ENCODE measurements at regions not wholly inside any gene's neighbourhood (a gene's known extent, or its start where the extent isn't known, plus 50 kb on each side); places are given as distances from the start of the nearest gene placed in this dataset.

DNA sequence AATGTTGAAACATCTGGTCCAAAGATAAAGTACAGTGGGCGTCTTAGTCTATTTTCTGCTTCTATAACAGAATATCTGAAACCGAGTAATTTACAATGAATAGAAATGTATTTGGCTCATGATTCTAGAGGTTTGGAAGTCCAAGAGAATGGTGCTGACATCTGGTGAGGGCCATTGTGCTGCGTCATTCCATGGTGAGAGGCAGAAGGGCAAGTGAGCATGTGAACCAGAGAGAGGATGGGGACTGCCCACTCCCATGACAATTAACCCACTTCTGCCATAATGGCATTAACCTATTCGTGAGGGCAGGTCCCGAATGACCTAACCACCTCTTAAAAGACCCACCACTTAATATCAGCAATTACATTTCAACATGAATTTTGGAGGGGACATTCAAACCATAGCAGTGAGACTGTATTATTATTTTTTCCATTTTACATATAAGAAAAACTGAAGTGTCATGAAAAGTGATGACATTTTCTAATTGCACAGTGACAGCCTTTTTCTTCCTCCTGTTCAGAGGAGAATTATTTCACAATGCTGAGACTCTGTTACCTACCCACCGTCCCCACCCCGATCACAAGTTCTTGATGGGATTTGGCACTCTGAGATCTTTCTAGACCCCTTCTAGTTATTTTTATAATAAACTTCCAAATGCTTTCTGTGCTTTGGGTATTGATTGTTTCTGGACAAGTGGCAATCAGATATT lies 238.8 kb downstream of the RPLP1 start:
- H2BK120ac ChIP-seq (ENCODE audit: low read depth, low read length): no peak overlapping the region
- H3K23ac ChIP-seq (ENCODE audit: low read length in 2 of 2): no peak overlapping the region
- WGBS: 69% methylated on average over 5 of the region's 7 CpGs
- H2BK5ac ChIP-seq (ENCODE audit: low read depth, low read length, poor library complexity, severe bottlenecking): no peak overlapping the region
- H3K36me3 ChIP-seq (ENCODE audit: control insufficient read depth in 1 of 2, insufficient read depth in 2 of 2, low read depth in 1 of 2, low read length in 2 of 2): no peaks in the 10 kb centered on the region
- H3K14ac ChIP-seq (ENCODE audit: low read length in 2 of 2): no peak overlapping the region
- no peak overlapping the region for H3K4me3 ChIP-seq (ENCODE audit: insufficient read depth in 1 of 2, low read depth in 1 of 2, low read length in 2 of 2)
- H4K91ac ChIP-seq (ENCODE audit: low read length): no peak overlapping the region
- H2BK12ac ChIP-seq (ENCODE audit: low read length in 2 of 2): no peak overlapping the region
- H2BK15ac ChIP-seq (ENCODE audit: low read depth, poor library complexity, severe bottlenecking): no peak overlapping the region
- no peak overlapping the region for H2AK5ac ChIP-seq (ENCODE audit: low read length, severe bottlenecking)
- no peak overlapping the region for H3K18ac ChIP-seq (ENCODE audit: low read depth in 1 of 2, low read length in 2 of 2)
- no peak for DNase-seq
- peaks cover 44 to 47% of the 10 kb centered on the region in 2 experiments for H3K27me3 ChIP-seq (ENCODE audit: control insufficient read depth in 1 of 2, insufficient read depth in 1 of 2, low read length in 2 of 2)
- no peaks in the 10 kb centered on the region for H3K4me1 ChIP-seq (ENCODE audit: control insufficient read depth, insufficient read depth, low read depth, low read length)
- H3K4ac ChIP-seq (ENCODE audit: low read depth in 1 of 2, low read length in 2 of 2): no peak overlapping the region
- no peaks in the 10 kb centered on the region for H3K79me1 ChIP-seq (replicated peaks; ENCODE audit: low read length, poor library complexity, severe bottlenecking)
- no peak overlapping the region for H3K9ac ChIP-seq (ENCODE audit: low read length)
- H3K9me3 ChIP-seq (ENCODE audit: control insufficient read depth, low read length): peaks cover 44% of the 10 kb centered on the region
- no peak overlapping the region for H3K27ac ChIP-seq (ENCODE audit: low read length, poor library complexity, severe bottlenecking)
- H4K8ac ChIP-seq (ENCODE audit: low read length): no peak overlapping the region
- H2AFZ ChIP-seq (ENCODE audit: low read depth, low read length): no peak overlapping the region
- H3K4me2 ChIP-seq (ENCODE audit: low read length, poor library complexity, severe bottlenecking): no peak overlapping the region

DNA sequence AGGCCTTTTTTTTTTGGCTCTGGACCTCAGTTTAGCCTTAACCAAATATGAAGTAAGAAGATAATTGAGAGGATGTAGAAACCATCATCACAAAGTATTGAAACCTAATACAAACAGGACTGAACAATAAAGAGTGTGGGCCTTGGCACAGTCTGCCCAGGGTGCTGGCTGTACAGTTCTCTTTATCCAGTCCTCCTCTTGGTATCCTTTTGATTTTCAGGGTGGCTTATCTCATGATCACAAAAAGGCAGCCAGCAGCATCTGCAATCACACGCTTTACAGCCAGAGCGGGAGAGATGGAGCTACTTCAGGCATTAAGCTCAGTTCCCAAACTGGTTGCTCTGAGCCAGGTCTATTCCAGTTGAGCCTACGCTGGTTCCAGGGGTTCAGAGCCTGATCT lies 239.7 kb downstream of the RPLP1 start:
- H3K18ac ChIP-seq (ENCODE audit: low read depth in 1 of 2, low read length in 2 of 2): no peak overlapping the region
- H2BK5ac ChIP-seq (ENCODE audit: low read depth, low read length, poor library complexity, severe bottlenecking): no peak overlapping the region
- no peak overlapping the region for H3K23ac ChIP-seq (ENCODE audit: low read length in 2 of 2)

DNA sequence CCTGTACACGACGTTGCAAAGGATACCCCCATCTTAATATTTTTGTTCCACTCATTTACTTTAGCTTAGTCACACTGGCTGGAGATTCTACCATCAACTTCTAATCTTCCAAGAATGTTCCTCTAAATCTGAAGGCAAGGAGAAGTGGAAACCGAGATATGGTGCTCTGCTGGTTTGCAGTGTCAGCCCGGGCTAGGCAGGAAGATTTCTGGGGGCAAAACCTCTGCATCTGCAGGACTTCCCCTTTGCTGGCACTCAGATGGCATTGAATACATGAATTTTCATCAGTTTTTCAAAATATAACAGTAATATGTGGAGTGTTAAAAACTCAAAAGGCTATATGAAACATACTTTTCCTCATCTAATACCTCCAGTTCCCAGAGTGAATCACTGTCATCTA lies 240.4 kb downstream of the RPLP1 start:
- H4K91ac ChIP-seq (ENCODE audit: low read length): no peak overlapping the region
- peaks cover 30% of the 10 kb centered on the region for H3K9me3 ChIP-seq (ENCODE audit: control insufficient read depth, low read length)
- no peak overlapping the region for H2BK120ac ChIP-seq (ENCODE audit: low read depth, low read length)
- H4K8ac ChIP-seq (ENCODE audit: low read length): no peak overlapping the region
- H3K14ac ChIP-seq (ENCODE audit: low read length in 2 of 2): no peak overlapping the region
- no peak overlapping the region for H2BK5ac ChIP-seq (ENCODE audit: low read depth, low read length, poor library complexity, severe bottlenecking)
- no peak overlapping the region for H3K27ac ChIP-seq (ENCODE audit: low read length, poor library complexity, severe bottlenecking)
- H2BK15ac ChIP-seq (ENCODE audit: low read depth, poor library complexity, severe bottlenecking): no peak overlapping the region
- H3K4me2 ChIP-seq (ENCODE audit: low read length, poor library complexity, severe bottlenecking): no peak overlapping the region
- H2AFZ ChIP-seq (ENCODE audit: low read depth, low read length): no peak overlapping the region
- H3K4me1 ChIP-seq (ENCODE audit: control insufficient read depth, insufficient read depth, low read depth, low read length): no peaks in the 10 kb centered on the region
- no peak overlapping the region for H2AK5ac ChIP-seq (ENCODE audit: low read length, severe bottlenecking)
- H3K9ac ChIP-seq (ENCODE audit: low read length): no peak overlapping the region
- peaks cover 55 to 59% of the 10 kb centered on the region in 2 experiments for H3K27me3 ChIP-seq (ENCODE audit: control insufficient read depth in 1 of 2, insufficient read depth in 1 of 2, low read length in 2 of 2)
- whole genome bisulfite sequencing: 80% methylated on average over 4 of the region's 4 CpGs
- H2BK12ac ChIP-seq (ENCODE audit: low read length in 2 of 2): no peak overlapping the region
- H3K36me3 ChIP-seq (ENCODE audit: control insufficient read depth in 1 of 2, insufficient read depth in 2 of 2, low read depth in 1 of 2, low read length in 2 of 2): no peaks in the 10 kb centered on the region
- H3K23ac ChIP-seq (ENCODE audit: low read length in 2 of 2): no peak overlapping the region
- H3K4me3 ChIP-seq (ENCODE audit: insufficient read depth in 1 of 2, low read depth in 1 of 2, low read length in 2 of 2): no peak overlapping the region
- H3K4ac ChIP-seq (ENCODE audit: low read depth in 1 of 2, low read length in 2 of 2): no peak overlapping the region
- no peak for DNase-seq
- H3K79me1 ChIP-seq (replicated peaks; ENCODE audit: low read length, poor library complexity, severe bottlenecking): no peaks in the 10 kb centered on the region
- H3K18ac ChIP-seq (ENCODE audit: low read depth in 1 of 2, low read length in 2 of 2): no peak overlapping the region

More for the DNA sequence above, 239.7 kb downstream of the RPLP1 start:
- Histone ChIP-seq H3K9me3 (ENCODE audit: control insufficient read depth, low read length) (peaks cover 37% of the 10 kb centered on the region), H3K79me1 (replicated peaks; ENCODE audit: low read length, poor library complexity, severe bottlenecking) (no peaks in the 10 kb centered on the region), H3K14ac (ENCODE audit: low read length in 2 of 2) (no peak overlapping the region), H4K8ac (ENCODE audit: low read length) (no peak overlapping the region), H2AFZ (ENCODE audit: low read depth, low read length) (no peak overlapping the region), H2BK120ac (ENCODE audit: low read depth, low read length) (no peak overlapping the region), H3K27me3 (ENCODE audit: control insufficient read depth in 1 of 2, insufficient read depth in 1 of 2, low read length in 2 of 2) (peaks cover 48 to 52% of the 10 kb centered on the region in 2 experiments), H2BK15ac (ENCODE audit: low read depth, poor library complexity, severe bottlenecking) (no peak overlapping the region), H4K91ac (ENCODE audit: low read length) (no peak overlapping the region), H3K4ac (ENCODE audit: low read depth in 1 of 2, low read length in 2 of 2) (no peak overlapping the region), H2AK5ac (ENCODE audit: low read length, severe bottlenecking) (no peak overlapping the region), H3K4me3 (ENCODE audit: insufficient read depth in 1 of 2, low read depth in 1 of 2, low read length in 2 of 2) (no peak overlapping the region), H2BK12ac (ENCODE audit: low read length in 2 of 2) (no peak overlapping the region), H3K27ac (ENCODE audit: low read length, poor library complexity, severe bottlenecking) (no peak overlapping the region), H3K4me2 (ENCODE audit: low read length, poor library complexity, severe bottlenecking) (no peak overlapping the region), H3K36me3 (ENCODE audit: control insufficient read depth in 1 of 2, insufficient read depth in 2 of 2, low read depth in 1 of 2, low read length in 2 of 2) (no peaks in the 10 kb centered on the region), H3K9ac (ENCODE audit: low read length) (no peak overlapping the region), H3K4me1 (ENCODE audit: control insufficient read depth, insufficient read depth, low read depth, low read length) (no peaks in the 10 kb centered on the region)
- WGBS: 71% methylated on average over 3 of the region's 3 CpGs
- DNase-seq: no peak

DNA sequence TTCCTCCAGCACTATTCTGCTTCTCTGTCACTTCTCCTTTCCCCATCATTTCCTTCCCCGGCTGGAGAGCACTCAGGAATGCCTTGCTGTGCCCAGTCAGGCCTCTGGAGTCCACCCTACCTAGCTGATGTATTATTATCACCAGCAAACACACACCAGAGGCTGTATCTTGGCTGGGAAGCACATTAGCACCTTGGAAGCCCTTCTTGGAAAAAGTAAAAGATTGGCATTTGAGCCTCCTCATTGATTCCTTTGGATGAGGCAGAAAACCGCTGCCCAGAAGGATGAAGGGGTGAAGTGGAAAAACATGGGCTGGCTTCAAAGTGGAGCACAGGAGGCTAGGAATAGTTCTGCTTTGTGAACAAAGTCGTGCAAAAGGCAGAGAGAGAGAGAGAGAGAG lies 244.3 kb downstream of the RPLP1 start:
- H2BK5ac ChIP-seq (ENCODE audit: low read depth, low read length, poor library complexity, severe bottlenecking): no peak overlapping the region
- H2BK12ac ChIP-seq (ENCODE audit: low read length in 2 of 2): no peak overlapping the region
- no peak overlapping the region for H3K4me3 ChIP-seq (ENCODE audit: insufficient read depth in 1 of 2, low read depth in 1 of 2, low read length in 2 of 2)
- no peak overlapping the region for H4K91ac ChIP-seq (ENCODE audit: low read length)
- no peak overlapping the region for H2AFZ ChIP-seq (ENCODE audit: low read depth, low read length)
- no peak overlapping the region for H3K18ac ChIP-seq (ENCODE audit: low read depth in 1 of 2, low read length in 2 of 2)
- no peak overlapping the region for H2AK5ac ChIP-seq (ENCODE audit: low read length, severe bottlenecking)
- H3K4me1 ChIP-seq (ENCODE audit: control insufficient read depth, insufficient read depth, low read depth, low read length): no peaks in the 10 kb centered on the region
- DNase-seq: no peak
- no peak overlapping the region for H4K8ac ChIP-seq (ENCODE audit: low read length)
- H3K9me3 ChIP-seq (ENCODE audit: control insufficient read depth, low read length): no peaks in the 10 kb centered on the region
- WGBS: 52% methylated on average over 3 of the region's 3 CpGs
- H3K14ac ChIP-seq (ENCODE audit: low read length in 2 of 2): no peak overlapping the region
- no peak overlapping the region for H2BK120ac ChIP-seq (ENCODE audit: low read depth, low read length)
- H3K9ac ChIP-seq (ENCODE audit: low read length): no peak overlapping the region
- no peak overlapping the region for H3K23ac ChIP-seq (ENCODE audit: low read length in 2 of 2)
- no peak overlapping the region for H3K4ac ChIP-seq (ENCODE audit: low read depth in 1 of 2, low read length in 2 of 2)
- peaks cover 75 to 77% of the 10 kb centered on the region in 2 experiments for H3K27me3 ChIP-seq (ENCODE audit: control insufficient read depth in 1 of 2, insufficient read depth in 1 of 2, low read length in 2 of 2)
- H3K36me3 ChIP-seq (ENCODE audit: control insufficient read depth in 1 of 2, insufficient read depth in 2 of 2, low read depth in 1 of 2, low read length in 2 of 2): no peaks in the 10 kb centered on the region
- no peak overlapping the region for H3K4me2 ChIP-seq (ENCODE audit: low read length, poor library complexity, severe bottlenecking)
- H3K27ac ChIP-seq (ENCODE audit: low read length, poor library complexity, severe bottlenecking): no peak overlapping the region
- no peaks in the 10 kb centered on the region for H3K79me1 ChIP-seq (replicated peaks; ENCODE audit: low read length, poor library complexity, severe bottlenecking)
- H2BK15ac ChIP-seq (ENCODE audit: low read depth, poor library complexity, severe bottlenecking): no peak overlapping the region
